ENCODE measurements at regions not wholly inside any gene's neighbourhood (a gene's known extent, or its start where the extent isn't known, plus 50 kb on each side); places are given as distances from the start of the nearest gene placed in this dataset.

GRCh38 chr3:82240322-82240721 lies 478.9 kb upstream of the GBE1 start:
- H3K4me3 ChIP-seq: no peak overlapping the region
- no peak overlapping the region for H3K27ac ChIP-seq
- no peaks in the 10 kb centered on the region for H3K9me3 ChIP-seq (replicated peaks in 1 of 3)
- TF ChIP-seq POLR2A (IDR thresholded peaks at IDR 0.05): no peak
- no peak for TF ChIP-seq CTCF (IDR thresholded peaks at IDR 0.05)
- no peaks in the 10 kb centered on the region for H3K27me3 ChIP-seq
- no peak for DNase-seq
- WGBS, 4 donors: 81 to 90% (median 84%) methylated on average over 3 to 4 of the region's 4 CpGs
- H3K4me1 ChIP-seq (replicated peaks in 1 of 2): no peaks in the 10 kb centered on the region
- intact Hi-C loops (cut with DNase I): no loop called here
- no peaks in the 10 kb centered on the region for H3K36me3 ChIP-seq (replicated peaks in 1 of 2)

DNA sequence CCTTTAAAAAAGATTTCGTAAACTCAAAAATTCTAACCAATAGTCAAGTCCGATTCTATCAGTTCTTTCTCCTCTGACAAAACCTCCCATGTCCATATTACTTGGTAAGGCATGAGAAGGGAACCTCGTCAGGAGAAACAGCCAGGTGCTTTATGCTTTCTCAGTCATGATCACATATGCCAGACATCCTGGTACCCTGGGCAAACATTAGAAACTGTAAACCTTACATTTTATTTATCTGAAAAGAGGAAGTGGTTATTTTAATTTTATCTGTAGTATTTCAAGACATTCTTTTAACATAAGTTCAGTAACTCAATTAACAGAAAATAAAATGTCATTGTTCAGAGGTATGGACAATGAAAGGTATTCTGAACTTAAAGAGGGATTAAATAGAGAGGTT lies 474.8 kb upstream of the GBE1 start:
- H3K36me3 ChIP-seq (replicated peaks in 1 of 2): no peaks in the 10 kb centered on the region
- TF ChIP-seq CTCF (IDR thresholded peaks at IDR 0.05): no peak
- no peak for TF ChIP-seq POLR2A (IDR thresholded peaks at IDR 0.05)
- H3K27ac ChIP-seq: no peak overlapping the region
- H3K9me3 ChIP-seq (replicated peaks in 1 of 3): no peaks in the 10 kb centered on the region
- no peak for DNase-seq
- H3K27me3 ChIP-seq: no peaks in the 10 kb centered on the region
- intact Hi-C loops (cut with DNase I): no loop called here
- H3K4me3 ChIP-seq: no peak overlapping the region
- WGBS, 4 donors: 73 to 81% (median 74%) methylated on average over 3 of the region's 3 CpGs
- no peaks in the 10 kb centered on the region for H3K4me1 ChIP-seq (replicated peaks in 1 of 2)

GRCh38 chr3:82229397-82229796 lies 468.0 kb upstream of the GBE1 start:
- intact Hi-C loops (cut with DNase I): no loop called here
- TF ChIP-seq POLR2A (IDR thresholded peaks at IDR 0.05) (no peak), CTCF (IDR thresholded peaks at IDR 0.05) (no peak)
- Histone ChIP-seq H3K27me3 (no peaks in the 10 kb centered on the region), H3K4me1 (replicated peaks in 1 of 2) (no peaks in the 10 kb centered on the region), H3K27ac (no peak overlapping the region), H3K9me3 (replicated peaks in 1 of 3) (no peaks in the 10 kb centered on the region), H3K36me3 (replicated peaks in 1 of 2) (no peaks in the 10 kb centered on the region), H3K4me3 (no peak overlapping the region)
- no peak for DNase-seq
- 59 to 71% (median 65%) methylated on average over 4 of the region's 4 CpGs for WGBS, 4 donors

DNA sequence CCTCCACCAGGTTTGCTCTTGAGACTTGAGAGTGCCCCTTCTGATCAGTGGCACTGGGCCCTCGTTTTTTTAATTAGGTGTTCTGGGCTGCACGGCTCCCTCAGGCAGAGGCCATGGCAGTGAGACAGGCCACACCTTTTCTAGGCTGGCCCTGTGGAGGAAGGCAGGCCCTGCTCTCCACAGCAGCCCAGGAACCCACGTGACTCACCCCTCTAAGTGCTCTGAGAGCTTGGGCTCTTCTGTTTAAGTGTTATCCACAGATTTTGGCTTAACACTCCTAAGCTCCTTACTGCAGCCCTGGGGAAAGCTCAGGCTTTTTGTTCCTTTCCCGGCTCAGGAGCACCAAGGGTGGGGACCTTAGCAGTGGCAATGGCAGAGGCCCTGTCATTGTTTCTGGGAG lies 463.2 kb upstream of the GBE1 start:
- Histone ChIP-seq H3K27me3 (no peaks in the 10 kb centered on the region), H3K9me3 (replicated peaks in 1 of 3) (no peaks in the 10 kb centered on the region), H3K4me3 (no peak overlapping the region), H3K4me1 (replicated peaks in 1 of 2) (no peaks in the 10 kb centered on the region), H3K27ac (no peak overlapping the region), H3K36me3 (replicated peaks in 1 of 2) (no peaks in the 10 kb centered on the region)
- WGBS, 4 donors: 82 to 86% (median 84%) methylated on average over 2 to 4 of the region's 4 CpGs
- intact Hi-C loops (cut with DNase I): no loop called here
- TF ChIP-seq CTCF (IDR thresholded peaks at IDR 0.05) (no peak), POLR2A (IDR thresholded peaks at IDR 0.05) (no peak)
- DNase-seq: no peak
